ENCODE measurements at regions not wholly inside any gene's neighbourhood (a gene's known extent, or its start where the extent isn't known, plus 50 kb on each side); places are given as distances from the start of the nearest gene placed in this dataset.

GRCh38 chr9:109593612-109594011 is 95.5 kb upstream of the PTPN3 start (continued):
- TF ChIP-seq ATF3 (IDR thresholded peaks at IDR 0.05) = no peak
- TF ChIP-seq NR2F2 (IDR thresholded peaks at IDR 0.05) = no peak
- no peak for TF ChIP-seq ZBTB33 (IDR thresholded peaks at IDR 0.05)
- no peak for TF ChIP-seq RXRA (IDR thresholded peaks at IDR 0.05)
- no peak for TF ChIP-seq FOXA1 (IDR thresholded peaks at IDR 0.05)
- TF ChIP-seq MAX (IDR thresholded peaks at IDR 0.05) = no peak
- no peak for TF ChIP-seq FOXA2 (IDR thresholded peaks at IDR 0.05)
- no peak for TF ChIP-seq YY1 (IDR thresholded peaks at IDR 0.05)

- Histone ChIP-seq H3K27me3 (ENCODE audit: control insufficient read depth in 4 of 4, insufficient read depth in 4 of 4, low read length in 3 of 4) (no peaks in the 10 kb centered on the region), H3K4me3 (ENCODE audit: low read depth in 1 of 3, low read length in 3 of 3) (no peak overlapping the region), H3K9ac (ENCODE audit: low read depth in 1 of 2, low read length in 2 of 2) (no peak overlapping the region), H3K9me3 (ENCODE audit: control insufficient read depth in 4 of 4, low read length in 3 of 4) (peaks cover 0 to 5% (median 0%) of the 10 kb centered on the region in 4 donors), H3K36me3 (ENCODE audit: control insufficient read depth in 4 of 4, insufficient read depth in 3 of 4, low read depth in 1 of 4, low read length in 3 of 4) (no peaks in the 10 kb centered on the region), H3K27ac (ENCODE audit: low read depth in 1 of 2, low read length in 2 of 2) (no peak overlapping the region), H3K4me1 (ENCODE audit: control insufficient read depth in 4 of 4, insufficient read depth in 4 of 4, low read length in 3 of 4) (no peaks in the 10 kb centered on the region)
- 75% methylated on average over 3 of the region's 3 CpGs for WGBS
- no peak for TF ChIP-seq ATF3 (IDR thresholded peaks at IDR 0.05)
- TF ChIP-seq JUND (IDR thresholded peaks at IDR 0.05) = no peak
- no peak for TF ChIP-seq RAD21 (IDR thresholded peaks at IDR 0.05)
- TF ChIP-seq YY1 (IDR thresholded peaks at IDR 0.05) = no peak
- TF ChIP-seq RXRA (IDR thresholded peaks at IDR 0.05) = no peak
- DNase-seq (ENCODE audit: low spot score) = no peak
Measured at GRCh38 chr9:109597496-109597895, 99.4 kb upstream of the PTPN3 start.

GRCh38 chr9:109599131-109599530 is 101.0 kb upstream of the PTPN3 start:
- H3K4me1 ChIP-seq (ENCODE audit: control insufficient read depth in 4 of 4, insufficient read depth in 4 of 4, low read length in 3 of 4) = peaks cover 2 to 8% (median 5%) of the 10 kb centered on the region in 4 donors
- H3K9ac ChIP-seq (ENCODE audit: low read depth in 1 of 2, low read length in 2 of 2) = no peak overlapping the region
- no peak overlapping the region for H3K27ac ChIP-seq (ENCODE audit: low read depth in 1 of 2, low read length in 2 of 2)
- H3K4me3 ChIP-seq (ENCODE audit: low read depth in 1 of 3, low read length in 3 of 3) = no peak overlapping the region
- no peaks in the 10 kb centered on the region for H3K36me3 ChIP-seq (ENCODE audit: control insufficient read depth in 4 of 4, insufficient read depth in 3 of 4, low read depth in 1 of 4, low read length in 3 of 4)
- DNase-seq (ENCODE audit: low spot score) = no peak
- TF ChIP-seq MAX (IDR thresholded peaks at IDR 0.05) = no peak
- no peak for TF ChIP-seq EGR1 (IDR thresholded peaks at IDR 0.05; ENCODE audit: low read depth in 2 of 2)
- H3K9me3 ChIP-seq (ENCODE audit: control insufficient read depth in 4 of 4, low read length in 3 of 4) = peaks cover 0 to 5% (median 0%) of the 10 kb centered on the region in 4 donors
- WGBS = 98% methylated on average over 2 of the region's 2 CpGs
- H3K27me3 ChIP-seq (ENCODE audit: control insufficient read depth in 4 of 4, insufficient read depth in 4 of 4, low read length in 3 of 4) = no peaks in the 10 kb centered on the region

- TF ChIP-seq YY1 (IDR thresholded peaks at IDR 0.05) = no peak
- no peak for TF ChIP-seq NR2F2 (IDR thresholded peaks at IDR 0.05)
- TF ChIP-seq ATF3 (IDR thresholded peaks at IDR 0.05) = no peak
- TF ChIP-seq GABPA (IDR thresholded peaks at IDR 0.05 in 1 of 2, conservative IDR thresholded peaks at IDR 0.05 in 1 of 2) = no peak
- TF ChIP-seq MAX (IDR thresholded peaks at IDR 0.05) = no peak
- TF ChIP-seq FOXA2 (IDR thresholded peaks at IDR 0.05) = no peak
- H3K4me1 ChIP-seq (ENCODE audit: control insufficient read depth in 4 of 4, insufficient read depth in 4 of 4, low read length in 3 of 4) = peaks cover 2 to 8% (median 5%) of the 10 kb centered on the region in 4 donors
- no peaks in the 10 kb centered on the region for H3K36me3 ChIP-seq (ENCODE audit: control insufficient read depth in 4 of 4, insufficient read depth in 3 of 4, low read depth in 1 of 4, low read length in 3 of 4)
- no peaks in the 10 kb centered on the region for H3K27me3 ChIP-seq (ENCODE audit: control insufficient read depth in 4 of 4, insufficient read depth in 4 of 4, low read length in 3 of 4)
- H3K27ac ChIP-seq (ENCODE audit: low read depth in 1 of 2, low read length in 2 of 2) = no peak overlapping the region
- 87% methylated on average over 6 of the region's 6 CpGs for WGBS
- peaks cover 0 to 5% (median 0%) of the 10 kb centered on the region in 4 donors for H3K9me3 ChIP-seq (ENCODE audit: control insufficient read depth in 4 of 4, low read length in 3 of 4)
- no peak overlapping the region for H3K4me3 ChIP-seq (ENCODE audit: low read depth in 1 of 3, low read length in 3 of 3)
- DNase-seq (ENCODE audit: low spot score) = no peak
- no peak overlapping the region for H3K9ac ChIP-seq (ENCODE audit: low read depth in 1 of 2, low read length in 2 of 2)
Measured at GRCh38 chr9:109599711-109600110, 101.6 kb upstream of the PTPN3 start.

Measured in liver (tissue), 7 donors.